ENCODE measurements at regions not wholly inside any gene's neighbourhood (a gene's known extent, or its start where the extent isn't known, plus 50 kb on each side); places are given as distances from the start of the nearest gene placed in this dataset.

DNA sequence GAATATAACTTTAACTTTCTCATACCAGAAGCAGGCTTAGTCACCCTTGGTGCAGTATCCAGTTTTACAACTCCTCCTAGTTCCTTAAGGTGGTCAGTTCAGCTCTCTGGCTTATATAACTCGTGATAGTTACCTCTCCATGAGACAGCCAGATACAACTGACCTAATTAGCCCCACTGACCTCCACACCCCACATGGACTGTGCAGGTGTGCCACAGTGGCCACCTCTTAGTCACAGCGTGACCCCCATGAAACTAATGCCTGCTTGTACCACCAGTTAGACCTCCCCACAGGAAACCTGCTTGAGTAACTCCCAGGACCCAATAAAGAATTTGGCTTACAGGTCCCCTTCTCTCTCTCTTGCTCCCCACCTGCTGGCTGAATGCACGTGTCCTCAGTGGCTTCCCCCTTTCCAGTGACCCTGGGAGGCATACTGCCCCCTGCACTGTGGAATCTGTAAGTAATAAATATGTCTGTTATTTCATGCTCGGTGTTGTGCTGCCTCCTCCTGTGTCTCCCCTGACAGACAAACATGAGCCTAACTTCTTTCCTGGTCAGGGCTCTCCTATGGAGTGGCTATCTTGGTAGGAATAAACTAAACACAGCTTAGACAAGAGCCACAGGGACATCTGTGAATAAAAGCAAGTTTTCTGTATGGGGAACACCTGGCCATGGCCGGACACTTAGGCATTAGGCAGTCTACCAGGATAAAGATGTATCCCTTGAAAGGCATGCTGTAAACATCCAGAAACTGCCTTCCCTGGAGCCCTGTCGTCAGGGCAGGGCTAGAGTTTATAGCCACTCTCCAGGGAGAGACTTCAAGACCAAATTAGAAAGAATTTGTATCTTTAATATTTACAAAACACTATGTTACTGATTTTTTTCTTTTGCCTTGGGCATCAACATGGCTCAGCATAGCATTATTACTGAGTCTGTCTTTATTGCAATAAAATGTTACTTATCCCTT lies 209.7 kb upstream of the BOD1L1 start:
- no peak overlapping the region for H3K4me3 ChIP-seq (ENCODE audit: low read depth, low read length)
- H3K27me3 ChIP-seq (ENCODE audit: control insufficient read depth, insufficient read depth, low read length) = no peaks in the 10 kb centered on the region
- DNase-seq (ENCODE audit: low read depth, low spot score) = no peak
- TF ChIP-seq, protein P1, sequence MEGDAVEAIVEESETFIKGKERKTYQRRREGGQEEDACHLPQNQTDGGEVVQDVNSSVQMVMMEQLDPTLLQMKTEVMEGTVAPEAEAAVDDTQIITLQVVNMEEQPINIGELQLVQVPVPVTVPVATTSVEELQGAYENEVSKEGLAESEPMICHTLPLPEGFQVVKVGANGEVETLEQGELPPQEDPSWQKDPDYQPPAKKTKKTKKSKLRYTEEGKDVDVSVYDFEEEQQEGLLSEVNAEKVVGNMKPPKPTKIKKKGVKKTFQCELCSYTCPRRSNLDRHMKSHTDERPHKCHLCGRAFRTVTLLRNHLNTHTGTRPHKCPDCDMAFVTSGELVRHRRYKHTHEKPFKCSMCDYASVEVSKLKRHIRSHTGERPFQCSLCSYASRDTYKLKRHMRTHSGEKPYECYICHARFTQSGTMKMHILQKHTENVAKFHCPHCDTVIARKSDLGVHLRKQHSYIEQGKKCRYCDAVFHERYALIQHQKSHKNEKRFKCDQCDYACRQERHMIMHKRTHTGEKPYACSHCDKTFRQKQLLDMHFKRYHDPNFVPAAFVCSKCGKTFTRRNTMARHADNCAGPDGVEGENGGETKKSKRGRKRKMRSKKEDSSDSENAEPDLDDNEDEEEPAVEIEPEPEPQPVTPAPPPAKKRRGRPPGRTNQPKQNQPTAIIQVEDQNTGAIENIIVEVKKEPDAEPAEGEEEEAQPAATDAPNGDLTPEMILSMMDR (IDR thresholded peaks at IDR 0.05; ENCODE audit: low read depth, low read length) = no peak
- H3K9me3 ChIP-seq (ENCODE audit: control insufficient read depth, insufficient read depth, low read length) = no peaks in the 10 kb centered on the region
- ChIA-PET CTCF (interaction anchor here (1.0 kb wide), 1 partner anchor 183 kb away, joined by 3 read pairs; no protein-coding TSS in a partner anchor), POLR2A (no interaction called here)
- no peak overlapping the region for H3K27ac ChIP-seq (ENCODE audit: low read depth, low read length)

GRCh38 chr4:13840502-13841190 lies 213.1 kb upstream of the BOD1L1 start:
- ChIA-PET CTCF (no interaction called here), POLR2A (no interaction called here)
- Histone ChIP-seq H3K4me3 (ENCODE audit: low read depth, low read length) (no peak overlapping the region), H3K9me3 (ENCODE audit: control insufficient read depth, insufficient read depth, low read length) (no peaks in the 10 kb centered on the region), H3K27me3 (ENCODE audit: control insufficient read depth, insufficient read depth, low read length) (no peaks in the 10 kb centered on the region), H3K27ac (ENCODE audit: low read depth, low read length) (no peak overlapping the region)
- TF ChIP-seq, protein P1 (IDR thresholded peaks at IDR 0.05; ENCODE audit: low read depth, low read length) = no peak
- no peak for DNase-seq (ENCODE audit: low read depth, low spot score)

DNA sequence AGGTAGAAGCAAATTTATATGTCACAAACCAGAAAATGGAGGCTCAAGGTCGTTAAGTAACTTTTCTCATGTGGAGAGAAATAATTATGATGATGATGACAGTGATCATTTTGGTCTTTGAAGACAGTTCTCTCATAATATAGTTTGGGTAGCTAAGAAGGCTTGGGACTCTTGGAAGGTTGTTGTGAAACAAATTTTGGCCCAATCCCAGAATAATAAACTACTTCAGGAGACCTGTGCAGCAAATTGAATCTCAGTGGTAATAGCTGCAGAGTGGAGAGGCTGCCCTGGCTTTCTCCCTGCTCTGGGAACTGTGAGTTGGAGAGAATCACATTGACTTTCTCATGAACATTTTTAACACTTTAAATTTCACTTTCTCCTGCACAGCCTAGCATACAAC lies 217.2 kb upstream of the BOD1L1 start:
- CTCF ChIA-PET = no interaction called here
- Histone ChIP-seq H3K27ac (ENCODE audit: low read depth, low read length) (no peak overlapping the region), H3K4me3 (ENCODE audit: low read depth, low read length) (no peak overlapping the region), H3K27me3 (ENCODE audit: control insufficient read depth, insufficient read depth, low read length) (no peaks in the 10 kb centered on the region), H3K9me3 (ENCODE audit: control insufficient read depth, insufficient read depth, low read length) (no peaks in the 10 kb centered on the region)
- POLR2A ChIA-PET = no interaction called here
- no peak for DNase-seq (ENCODE audit: low read depth, low spot score)
- TF ChIP-seq, protein P1 (IDR thresholded peaks at IDR 0.05; ENCODE audit: low read depth, low read length) = no peak

GRCh38 chr4:13849778-13850177 lies 222.3 kb upstream of the BOD1L1 start:
- ChIA-PET CTCF (no interaction called here), POLR2A (no interaction called here)
- no peak for DNase-seq (ENCODE audit: low read depth, low spot score)
- H3K9me3 ChIP-seq (ENCODE audit: control insufficient read depth, insufficient read depth, low read length) = no peaks in the 10 kb centered on the region
- TF ChIP-seq, protein P1 (IDR thresholded peaks at IDR 0.05; ENCODE audit: low read depth, low read length) = no peak
- no peaks in the 10 kb centered on the region for H3K27me3 ChIP-seq (ENCODE audit: control insufficient read depth, insufficient read depth, low read length)
- no peak overlapping the region for H3K4me3 ChIP-seq (ENCODE audit: low read depth, low read length)
- no peak overlapping the region for H3K27ac ChIP-seq (ENCODE audit: low read depth, low read length)
